ENCODE measurements at regions not wholly inside any gene's neighbourhood (a gene's known extent, or its start where the extent isn't known, plus 50 kb on each side); places are given as distances from the start of the nearest gene placed in this dataset.

DNA sequence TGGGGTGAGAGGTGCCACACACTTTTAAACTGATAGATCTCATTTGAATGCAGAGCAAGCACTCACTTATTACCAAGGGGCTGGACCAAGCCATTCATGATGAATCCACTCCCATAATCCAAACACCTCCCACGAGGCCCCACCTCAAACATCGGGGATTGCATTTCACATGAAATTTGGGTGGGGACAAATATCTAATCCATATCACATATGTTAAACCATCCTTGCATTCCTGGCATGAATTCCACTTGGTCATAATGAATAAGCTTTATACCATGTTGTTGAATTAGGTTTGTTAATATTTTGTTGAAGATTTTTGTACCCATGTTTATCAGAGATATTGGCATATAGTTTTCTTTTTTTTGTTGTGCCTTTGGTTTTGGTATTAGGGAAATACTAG is 1198.7 kb upstream of the ATXN8OS start:
- TF ChIP-seq, protein P1, sequence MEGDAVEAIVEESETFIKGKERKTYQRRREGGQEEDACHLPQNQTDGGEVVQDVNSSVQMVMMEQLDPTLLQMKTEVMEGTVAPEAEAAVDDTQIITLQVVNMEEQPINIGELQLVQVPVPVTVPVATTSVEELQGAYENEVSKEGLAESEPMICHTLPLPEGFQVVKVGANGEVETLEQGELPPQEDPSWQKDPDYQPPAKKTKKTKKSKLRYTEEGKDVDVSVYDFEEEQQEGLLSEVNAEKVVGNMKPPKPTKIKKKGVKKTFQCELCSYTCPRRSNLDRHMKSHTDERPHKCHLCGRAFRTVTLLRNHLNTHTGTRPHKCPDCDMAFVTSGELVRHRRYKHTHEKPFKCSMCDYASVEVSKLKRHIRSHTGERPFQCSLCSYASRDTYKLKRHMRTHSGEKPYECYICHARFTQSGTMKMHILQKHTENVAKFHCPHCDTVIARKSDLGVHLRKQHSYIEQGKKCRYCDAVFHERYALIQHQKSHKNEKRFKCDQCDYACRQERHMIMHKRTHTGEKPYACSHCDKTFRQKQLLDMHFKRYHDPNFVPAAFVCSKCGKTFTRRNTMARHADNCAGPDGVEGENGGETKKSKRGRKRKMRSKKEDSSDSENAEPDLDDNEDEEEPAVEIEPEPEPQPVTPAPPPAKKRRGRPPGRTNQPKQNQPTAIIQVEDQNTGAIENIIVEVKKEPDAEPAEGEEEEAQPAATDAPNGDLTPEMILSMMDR (IDR thresholded peaks at IDR 0.05 in 8 of 11, conservative IDR thresholded peaks at IDR 0.05 in 3 of 11): no peak
- TF ChIP-seq POLR2A (IDR thresholded peaks at IDR 0.05): no peak
- no peak for TF ChIP-seq POLR2AphosphoS5 (IDR thresholded peaks at IDR 0.05)

All from spleen (tissue), 7 donors.